HG02884 (cell line): ENCODE measurements at regions not wholly inside any gene's neighbourhood (a gene's known extent, or its start where the extent isn't known, plus 50 kb on each side); places are given as distances from the start of the nearest gene placed in this dataset.
"Not testable (repeated sequence)": the region's sequence is repeated elsewhere in the genome, so short reads cannot be mapped to it uniquely, and the experiment has no call there.

Experiments
- ATAC-seq: cut with Tn5 transposase; IDR thresholded peaks from one replicate; pipeline ENCODE4 v1.9.1; 2021; ENCODE audit warnings: mild to moderate bottlenecking, moderate library complexity; ENCODE audit not compliant: unreplicated experiment

DNA sequence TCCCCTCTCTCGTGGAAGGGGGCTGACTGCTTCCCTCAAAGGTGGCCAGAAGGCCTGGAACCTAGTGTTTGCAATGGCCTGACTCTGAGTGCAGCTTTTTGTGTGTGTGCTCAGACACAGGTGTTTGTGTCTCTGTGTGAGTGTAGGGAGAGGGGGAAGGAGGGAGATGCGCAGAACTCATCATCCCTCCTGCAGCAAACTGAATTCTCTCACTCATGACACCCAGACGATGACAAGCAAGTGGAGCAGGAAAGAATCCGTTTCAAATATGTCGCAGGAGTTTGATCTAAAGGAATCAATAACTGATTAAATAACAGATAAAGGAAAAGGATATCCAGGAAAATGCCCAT lies 101.4 kb downstream of the TNFAIP3 start:
- ATAC-seq: no peak

DNA sequence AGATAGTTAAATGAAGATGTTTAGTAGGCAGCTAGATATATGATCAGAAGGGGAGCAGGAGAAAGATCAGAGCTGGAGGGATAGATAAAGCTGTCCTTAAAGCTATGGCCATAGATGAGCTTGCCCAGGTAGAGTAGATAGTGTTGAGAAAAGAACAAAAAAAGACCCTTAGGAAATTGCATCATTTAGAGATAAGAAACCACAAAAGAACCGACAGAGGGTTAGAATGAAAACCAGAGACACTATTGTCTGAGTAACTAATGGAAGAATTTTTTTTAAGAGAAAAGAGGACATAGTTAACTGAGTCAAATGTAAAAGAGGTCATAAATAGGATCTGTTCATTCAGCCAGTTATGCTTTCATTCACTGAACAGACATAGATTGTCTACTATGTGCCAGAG lies 101.8 kb downstream of the TNFAIP3 start:
- ATAC-seq: peak; percentile 53

DNA sequence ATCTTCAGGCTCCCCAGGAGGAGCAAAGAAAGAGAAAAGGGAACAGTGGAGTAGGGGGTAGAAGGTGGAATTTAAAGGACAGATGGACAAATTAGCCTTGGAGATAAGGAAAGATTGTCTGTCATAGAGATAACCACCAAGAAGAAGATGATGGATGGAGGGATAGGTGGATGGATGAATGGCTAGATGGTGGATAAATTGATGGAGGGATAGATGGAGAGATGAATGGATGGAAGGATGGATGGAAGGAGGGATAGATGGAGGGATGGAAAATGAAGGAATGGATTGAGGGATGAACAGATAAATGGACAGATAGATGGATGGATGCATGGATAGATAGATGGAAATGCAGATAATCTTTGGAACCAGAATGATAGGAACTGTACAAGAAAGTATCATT lies 102.8 kb downstream of the TNFAIP3 start:
- no peak for ATAC-seq

DNA sequence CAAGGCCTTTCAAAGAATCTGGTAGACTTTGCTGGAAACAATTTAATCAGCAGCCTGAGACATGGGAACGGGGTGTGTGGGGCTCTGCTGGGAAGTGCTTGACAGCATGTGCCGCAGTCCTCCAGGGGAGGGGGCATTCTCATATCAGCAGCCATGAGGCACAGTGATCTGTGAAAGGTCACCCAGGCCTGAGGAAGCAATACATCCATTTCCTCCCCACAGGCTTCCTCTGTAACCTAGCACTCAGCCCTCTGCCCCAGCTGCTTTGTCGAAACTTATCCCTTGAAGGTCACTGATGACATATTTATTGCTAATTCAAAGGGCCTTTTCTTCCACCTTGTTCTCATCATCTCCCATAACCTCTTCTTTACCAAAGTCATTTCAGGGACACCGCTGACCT lies 103.3 kb downstream of the TNFAIP3 start:
- ATAC-seq: peak; percentile 49

DNA sequence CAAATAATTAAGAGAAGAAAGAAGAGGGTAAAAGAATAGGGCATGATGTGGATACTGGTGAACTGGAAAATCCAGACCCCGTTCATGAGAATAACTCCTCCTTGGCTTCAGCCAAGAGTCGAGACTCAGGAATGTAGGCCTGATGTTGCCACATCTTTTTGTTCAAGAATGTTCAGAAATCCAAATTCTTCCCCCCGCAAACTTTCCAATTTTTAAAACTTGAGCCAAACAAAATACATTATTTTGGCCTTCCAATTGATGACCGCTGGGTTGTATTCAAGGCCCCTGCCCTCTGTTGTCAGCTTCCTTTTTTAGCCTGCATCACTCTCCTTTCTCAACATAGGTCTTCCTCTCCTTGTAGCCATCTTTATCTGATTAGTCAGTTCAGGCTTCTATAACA lies 106.1 kb downstream of the TNFAIP3 start:
- ATAC-seq: no peak

DNA sequence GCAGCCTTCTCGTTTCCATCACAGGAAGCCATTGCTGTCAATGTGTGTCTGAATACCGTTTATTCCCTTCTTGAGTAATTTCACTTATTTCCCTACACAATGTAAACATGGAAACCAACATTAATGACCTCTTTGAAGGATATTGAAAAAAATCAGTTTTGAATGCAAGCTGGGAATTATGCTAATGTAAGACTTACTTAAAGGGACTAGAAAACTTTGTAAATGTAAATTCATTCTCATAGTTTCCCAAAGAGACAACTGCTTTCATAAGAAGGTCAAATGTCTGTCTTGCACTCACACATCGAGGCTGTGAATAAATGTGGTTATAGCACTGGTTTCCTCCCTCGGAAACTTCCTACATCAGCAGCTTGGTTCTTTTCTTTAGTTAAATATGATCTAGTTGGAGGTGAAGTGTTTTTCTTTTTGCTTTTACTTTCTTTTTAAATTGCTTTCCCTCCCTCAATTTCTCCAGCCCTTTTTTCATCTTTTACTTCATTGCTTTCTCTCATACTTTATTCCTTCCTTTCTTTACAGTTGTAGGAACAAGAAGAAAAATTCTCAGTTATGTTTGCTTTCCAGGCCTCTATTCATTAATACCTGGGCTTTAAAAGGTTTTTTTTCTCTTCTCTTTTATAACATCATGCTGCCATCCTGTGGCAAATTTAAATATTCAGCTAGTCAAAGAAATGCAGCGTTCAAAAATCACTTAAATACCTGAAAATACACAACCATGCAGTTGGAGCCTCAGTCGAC lies 108.3 kb downstream of the TNFAIP3 start:
- ATAC-seq: no peak

DNA sequence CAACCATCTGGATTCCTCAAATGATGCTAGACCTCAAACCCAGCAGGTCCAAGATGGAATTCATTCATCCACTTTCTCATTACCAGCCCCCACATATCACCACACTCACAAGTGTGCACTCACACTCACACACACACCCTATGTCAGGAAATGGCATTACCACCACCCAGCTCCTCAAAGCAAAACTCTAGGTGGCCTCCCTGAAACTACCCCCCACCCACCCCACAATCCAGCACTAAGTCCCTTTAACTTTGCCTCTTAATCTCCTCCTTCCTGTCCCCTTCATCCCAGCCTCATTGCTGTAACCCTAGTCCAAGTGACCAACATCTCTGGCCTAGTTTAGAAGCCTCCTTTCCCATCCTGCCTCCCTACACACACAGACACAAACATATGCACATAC lies 109.4 kb downstream of the TNFAIP3 start:
- ATAC-seq: no peak

DNA sequence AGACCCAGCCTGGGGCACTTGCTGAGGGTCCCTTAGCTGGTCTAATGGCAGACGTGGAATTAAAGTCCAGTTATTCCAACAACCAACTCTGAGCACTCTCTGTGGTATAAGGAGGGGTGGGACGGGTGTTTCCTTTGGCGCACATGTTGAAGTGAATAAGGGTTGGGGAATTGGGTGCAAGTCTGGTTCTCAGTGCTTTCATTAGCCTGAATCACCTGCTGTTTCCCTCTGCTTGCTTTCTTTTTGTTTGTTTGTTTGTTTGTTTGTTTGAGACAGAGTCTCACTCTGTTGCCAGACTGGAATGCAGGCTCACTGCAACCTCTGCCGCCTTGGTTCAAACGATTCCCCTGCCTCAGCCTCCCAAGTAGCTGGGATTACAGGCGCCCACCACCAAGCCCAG lies 110.1 kb downstream of the TNFAIP3 start:
- ATAC-seq: no peak

DNA sequence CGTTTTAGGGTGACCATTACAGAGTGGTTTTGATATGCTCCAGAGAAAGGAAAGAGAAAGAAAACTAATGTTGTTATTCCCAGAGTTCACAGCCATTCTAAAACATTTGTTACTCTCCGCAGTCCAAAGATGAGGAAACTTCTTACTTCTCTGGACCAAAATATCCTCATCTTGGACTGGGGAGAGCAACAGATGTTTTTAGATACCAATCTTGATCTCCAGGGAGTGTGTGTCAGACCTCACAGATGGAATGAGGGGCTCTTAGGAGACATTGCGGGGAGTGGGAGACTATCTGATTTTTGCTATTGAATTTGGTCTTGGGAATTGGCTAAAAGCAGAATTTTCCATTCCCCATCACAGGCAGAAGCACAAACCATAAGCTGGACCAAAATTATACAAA lies 110.8 kb downstream of the TNFAIP3 start:
- no peak for ATAC-seq

DNA sequence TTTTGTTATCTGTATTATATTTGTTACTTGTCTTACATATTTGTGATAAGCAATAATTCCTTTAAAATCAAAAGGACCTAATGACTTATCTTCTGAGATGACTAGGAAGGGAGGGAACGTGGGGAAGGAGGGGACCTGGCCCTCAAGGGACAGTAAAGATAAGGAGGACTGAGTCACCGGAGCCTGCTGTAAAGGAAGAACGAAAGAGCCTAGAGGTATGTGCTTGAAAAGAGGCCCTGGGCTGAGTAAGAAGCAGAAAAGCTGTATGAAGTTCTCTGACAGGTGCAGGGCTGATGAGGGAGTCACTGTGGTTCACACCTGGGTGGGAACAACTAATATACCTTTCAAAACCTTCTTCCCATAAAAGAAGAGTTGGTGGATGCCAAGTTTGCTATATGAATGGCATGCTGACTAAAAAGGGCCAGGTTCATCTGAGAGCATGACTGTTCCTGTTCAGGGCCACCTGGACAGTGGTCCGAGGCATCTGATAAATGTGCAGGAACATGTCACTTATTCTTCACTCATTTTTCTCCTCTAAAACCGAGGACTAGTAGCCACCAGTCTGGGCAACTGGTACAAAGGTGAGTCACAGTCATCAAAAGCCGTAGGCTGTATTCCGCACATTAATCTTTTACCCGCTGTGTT lies 111.3 kb downstream of the TNFAIP3 start:
- no peak for ATAC-seq

DNA sequence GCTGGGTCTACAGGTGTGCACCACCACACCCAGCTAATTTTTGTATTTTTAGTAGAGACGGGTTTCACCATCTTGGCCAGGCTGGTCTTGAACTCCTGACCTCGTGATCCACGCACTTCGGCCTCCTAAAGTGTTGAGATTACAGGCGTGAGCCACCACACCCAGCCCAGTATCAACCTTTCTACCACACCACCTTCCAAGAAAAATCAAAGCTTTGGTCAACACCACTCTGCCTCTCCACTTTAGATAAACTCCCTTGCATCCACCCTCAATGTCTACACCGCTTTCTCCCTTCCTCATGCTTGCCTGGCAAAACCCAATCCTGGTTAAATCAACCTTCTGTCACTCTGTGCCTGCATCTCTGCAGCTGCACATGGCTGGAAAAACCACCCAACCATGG lies 112.2 kb downstream of the TNFAIP3 start:
- ATAC-seq: not testable (repeated sequence)

DNA sequence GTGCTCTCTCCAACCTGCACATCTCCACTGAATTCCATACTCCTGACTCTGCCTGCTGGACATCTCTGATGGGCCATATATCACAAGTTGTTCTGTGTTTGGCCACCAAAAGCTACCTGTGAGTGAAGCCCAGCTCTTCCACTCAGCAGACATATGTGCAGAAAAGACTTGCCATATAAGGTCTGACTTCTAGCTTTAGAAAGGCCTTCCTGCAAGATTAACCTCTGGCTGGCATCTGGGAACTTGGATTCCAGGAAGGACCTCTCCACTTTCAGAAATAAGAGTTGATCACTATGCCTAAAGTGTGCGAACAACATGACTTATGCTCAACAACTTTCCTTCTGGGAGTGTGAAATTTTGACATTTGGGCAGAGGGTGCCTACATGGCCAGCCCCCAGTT lies 113.7 kb downstream of the TNFAIP3 start:
- no peak for ATAC-seq

DNA sequence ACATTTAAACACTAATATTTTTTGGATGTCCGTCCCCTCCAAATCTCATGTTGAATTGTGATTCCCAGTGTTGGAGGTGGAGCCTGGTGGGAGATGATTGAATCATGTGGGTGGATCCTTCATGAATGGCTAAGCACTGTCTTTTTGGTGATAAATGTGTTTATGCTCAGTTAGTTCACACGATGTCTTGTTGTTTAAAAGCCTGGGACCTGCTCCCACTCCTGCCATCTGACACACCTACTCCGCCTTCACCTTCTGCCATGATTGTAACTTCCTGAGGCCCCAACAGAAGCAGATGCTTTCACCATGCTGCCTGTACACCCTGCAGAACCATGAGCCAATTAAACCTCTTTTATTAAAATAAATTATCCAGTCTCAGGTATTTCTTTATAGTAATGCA lies 114.7 kb downstream of the TNFAIP3 start:
- ATAC-seq: no peak

DNA sequence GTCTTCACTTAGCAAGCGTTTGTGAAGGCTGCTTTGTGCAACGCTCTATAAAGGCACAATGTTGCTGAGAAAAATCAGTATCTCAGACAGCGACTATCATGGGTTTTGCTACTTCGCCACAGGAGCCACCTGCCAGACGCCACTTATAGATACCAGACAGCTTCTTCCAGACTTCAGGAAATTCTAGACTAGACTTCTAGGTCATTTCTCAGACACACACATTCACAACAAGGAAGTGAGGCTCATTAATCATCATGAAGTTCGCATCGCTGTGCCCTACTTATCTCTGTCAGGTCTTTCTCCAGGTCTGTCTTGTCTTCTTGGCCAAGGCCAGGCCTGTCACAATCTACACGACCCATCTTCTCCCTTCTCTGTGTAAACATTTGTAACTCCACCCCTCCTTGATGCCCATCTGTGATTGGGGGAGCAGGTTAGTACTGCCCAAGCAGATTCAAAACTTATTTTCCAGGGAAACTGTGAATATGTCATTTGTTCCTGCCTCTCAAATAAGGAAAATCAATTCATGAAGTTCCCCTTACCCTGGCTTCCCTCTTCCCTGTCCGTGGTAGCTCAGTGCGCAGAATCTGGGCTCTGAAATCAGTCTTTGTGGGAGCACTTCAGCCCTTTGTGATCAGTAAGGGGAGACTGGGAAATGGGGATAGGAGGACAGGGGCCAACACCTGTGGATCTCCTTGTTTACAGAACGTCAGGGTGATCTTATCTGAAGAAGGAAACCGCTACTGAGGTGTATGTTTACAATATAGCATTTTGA lies 115.5 kb downstream of the TNFAIP3 start:
- ATAC-seq: no peak

DNA sequence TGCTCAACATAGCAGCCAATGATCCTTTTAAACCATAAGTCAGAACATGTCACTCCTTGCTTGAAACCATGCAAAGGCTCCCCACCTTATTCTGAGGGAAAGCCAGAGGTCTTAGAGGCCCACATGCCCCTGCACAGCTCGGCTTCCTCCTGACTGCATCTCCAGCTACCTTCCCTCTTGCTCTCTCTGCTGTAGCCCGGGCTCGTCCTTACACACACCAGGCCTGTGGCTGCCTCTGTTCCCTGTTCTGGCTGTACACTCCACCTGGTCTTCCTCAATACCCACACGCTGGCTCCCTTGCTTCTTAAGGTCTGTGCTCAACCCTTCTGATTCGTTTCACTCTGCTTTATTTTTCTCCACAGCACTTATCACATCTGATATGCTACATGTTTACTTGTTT lies 116.2 kb downstream of the TNFAIP3 start:
- ATAC-seq: no peak

DNA sequence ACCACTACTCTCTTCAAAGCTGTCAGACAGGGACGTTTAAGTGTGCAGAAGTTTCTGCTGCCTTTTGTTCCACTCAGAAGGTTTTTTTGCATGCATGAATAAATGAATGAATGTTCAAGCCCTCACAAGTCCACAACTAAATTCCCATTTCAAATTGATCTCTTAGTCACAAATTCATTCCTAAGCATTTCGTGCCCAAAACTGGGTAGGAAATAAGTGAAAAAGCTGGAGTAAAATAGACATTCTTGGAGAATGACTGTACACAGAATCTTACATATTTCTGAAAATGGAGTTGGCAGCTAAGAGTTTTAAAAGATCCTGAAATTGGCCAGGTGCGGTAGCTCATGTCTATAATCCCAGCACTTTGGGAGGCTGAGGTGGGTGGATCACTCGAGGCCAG lies 117.6 kb downstream of the PERP start:
- ATAC-seq: no peak

DNA sequence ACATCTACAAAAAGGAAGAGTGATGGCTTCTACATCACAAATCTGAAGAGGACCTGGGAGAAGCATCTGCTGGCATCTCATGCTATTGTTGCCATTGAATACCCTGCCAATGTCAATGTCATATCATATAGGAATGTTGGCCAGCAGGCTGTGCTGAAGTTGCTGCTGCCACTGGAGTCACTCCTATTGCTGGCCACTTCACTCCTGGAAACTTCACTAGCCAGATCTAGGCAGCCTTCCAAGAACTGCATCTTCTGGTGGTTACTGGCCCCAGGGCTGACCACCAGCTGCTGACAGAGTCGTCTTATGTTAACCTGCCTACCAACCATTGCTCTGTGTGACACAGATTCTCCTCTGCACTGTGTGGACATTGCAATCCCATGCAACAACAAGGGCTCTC lies 111.8 kb downstream of the PERP start:
- ATAC-seq: no peak

DNA sequence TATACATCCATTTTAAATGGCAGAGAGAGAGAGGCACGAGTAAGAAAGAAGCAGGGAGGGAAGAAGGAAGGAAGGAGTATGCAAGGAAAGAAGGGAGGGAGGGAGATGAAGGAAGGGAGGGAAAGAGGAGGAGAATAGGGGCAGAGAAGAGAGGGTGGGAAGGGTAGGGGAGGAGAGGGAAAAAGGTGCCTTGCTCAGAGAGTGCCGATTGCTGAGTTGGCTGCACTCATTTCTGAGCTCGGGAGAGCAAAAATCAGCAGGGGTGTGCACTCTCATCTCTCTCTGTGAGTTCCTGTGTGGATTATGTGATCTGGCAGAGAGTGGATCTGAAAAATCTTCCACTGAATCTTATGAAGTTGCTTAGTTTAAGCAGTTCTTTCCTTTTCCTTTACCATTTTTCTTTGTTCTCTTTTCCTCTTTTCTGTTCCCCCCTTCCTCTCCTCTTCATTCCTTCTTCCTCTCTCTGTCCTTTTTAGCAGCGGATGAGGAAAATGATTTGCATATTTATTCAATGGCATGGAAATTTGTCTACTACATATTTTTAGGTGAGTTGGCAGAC lies 108.7 kb downstream of the PERP start:
- no peak for ATAC-seq

DNA sequence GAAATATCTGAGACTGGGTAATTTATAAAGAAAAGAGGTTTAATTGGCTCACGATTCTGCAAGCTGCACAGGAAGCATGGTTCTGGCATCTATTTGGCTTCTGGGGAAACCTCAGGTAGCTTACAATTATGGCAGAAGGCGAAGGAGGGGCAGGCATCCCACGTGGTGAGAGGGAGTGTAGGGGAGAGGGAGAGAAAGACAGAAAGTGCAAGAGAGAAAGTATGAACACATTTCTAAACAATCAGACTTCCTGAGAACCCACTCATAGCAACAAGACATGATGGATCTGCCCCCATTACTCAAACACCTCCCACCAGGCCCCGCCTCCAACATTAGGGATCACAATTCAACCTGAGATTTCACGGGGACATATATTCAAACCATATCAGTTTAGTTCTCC lies 107.4 kb downstream of the PERP start:
- ATAC-seq: no peak

DNA sequence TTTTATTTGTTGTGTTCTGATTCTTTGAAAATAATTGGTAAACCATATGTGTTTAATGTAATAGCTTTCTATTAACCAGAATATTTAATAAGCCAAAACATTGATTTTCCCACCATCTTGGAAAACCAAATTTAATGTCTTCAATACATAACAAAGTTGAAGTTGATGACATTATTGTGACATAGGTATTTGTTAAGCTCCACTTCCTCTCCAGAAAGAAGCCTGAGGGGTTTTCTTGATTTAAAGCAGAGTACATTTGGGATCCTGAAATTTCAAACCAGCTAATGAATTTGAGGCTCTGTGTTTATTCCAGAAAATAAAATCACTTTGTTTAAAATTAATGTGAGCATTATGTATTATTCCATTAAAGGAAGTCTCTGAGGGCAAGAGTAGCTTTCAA lies 106.3 kb downstream of the PERP start:
- no peak for ATAC-seq

DNA sequence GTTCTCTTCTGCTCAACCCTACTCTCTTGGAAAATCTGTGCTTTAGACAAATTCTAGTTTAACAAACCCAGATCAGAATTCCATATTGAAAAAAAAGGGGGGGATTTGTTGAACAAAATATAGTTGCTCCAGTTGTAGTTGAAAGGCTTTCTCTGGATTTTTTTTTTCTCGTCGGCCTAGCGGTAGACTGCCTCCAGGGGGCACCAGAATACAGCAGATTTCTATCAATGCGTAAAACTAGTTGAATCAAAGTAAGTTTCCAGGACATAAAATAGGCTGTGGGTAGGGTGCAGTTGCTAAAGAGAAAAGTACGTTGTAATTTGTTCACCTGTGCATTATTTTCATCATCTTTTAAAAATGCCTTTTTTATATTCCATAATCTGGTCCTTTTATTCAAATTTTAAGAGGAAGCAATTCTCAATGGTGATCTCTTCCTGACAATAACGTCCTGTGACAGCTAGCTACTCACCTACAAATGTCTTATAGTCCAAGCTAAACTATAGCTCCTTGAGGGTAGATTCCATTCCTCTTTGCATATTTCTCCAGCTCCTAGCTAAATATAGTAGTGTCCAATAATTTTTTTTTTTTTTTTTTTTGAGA lies 105.4 kb downstream of the PERP start:
- ATAC-seq: no peak
